ENCODE measurements at regions not wholly inside any gene's neighbourhood (a gene's known extent, or its start where the extent isn't known, plus 50 kb on each side); places are given as distances from the start of the nearest gene placed in this dataset.

DNA sequence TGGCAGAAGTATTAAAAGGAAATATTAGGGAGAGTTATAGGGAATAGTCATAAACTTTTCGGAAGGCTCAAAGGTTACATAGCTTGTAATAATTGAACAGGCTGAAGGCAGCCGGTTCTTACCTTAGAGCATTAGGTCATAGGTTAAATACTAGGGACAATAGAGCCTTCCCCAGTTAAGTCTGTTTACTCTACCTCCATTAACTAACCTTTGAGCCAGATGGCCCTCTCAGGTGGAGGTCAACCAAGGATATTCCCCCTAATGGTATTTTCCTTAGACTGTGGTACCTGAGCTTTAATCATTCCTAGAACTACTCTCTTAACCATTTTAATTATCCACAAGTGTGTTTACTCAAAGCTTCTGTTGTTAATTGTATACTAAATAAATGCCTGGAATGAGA lies 920.9 kb upstream of the PABPC4L start:
- ChIA-PET CTCF (no interaction called here), POLR2A (no interaction called here)
- H3K27me3 ChIP-seq (ENCODE audit: control insufficient read depth, insufficient read depth, low read length): no peaks in the 10 kb centered on the region
- TF ChIP-seq, protein P1, sequence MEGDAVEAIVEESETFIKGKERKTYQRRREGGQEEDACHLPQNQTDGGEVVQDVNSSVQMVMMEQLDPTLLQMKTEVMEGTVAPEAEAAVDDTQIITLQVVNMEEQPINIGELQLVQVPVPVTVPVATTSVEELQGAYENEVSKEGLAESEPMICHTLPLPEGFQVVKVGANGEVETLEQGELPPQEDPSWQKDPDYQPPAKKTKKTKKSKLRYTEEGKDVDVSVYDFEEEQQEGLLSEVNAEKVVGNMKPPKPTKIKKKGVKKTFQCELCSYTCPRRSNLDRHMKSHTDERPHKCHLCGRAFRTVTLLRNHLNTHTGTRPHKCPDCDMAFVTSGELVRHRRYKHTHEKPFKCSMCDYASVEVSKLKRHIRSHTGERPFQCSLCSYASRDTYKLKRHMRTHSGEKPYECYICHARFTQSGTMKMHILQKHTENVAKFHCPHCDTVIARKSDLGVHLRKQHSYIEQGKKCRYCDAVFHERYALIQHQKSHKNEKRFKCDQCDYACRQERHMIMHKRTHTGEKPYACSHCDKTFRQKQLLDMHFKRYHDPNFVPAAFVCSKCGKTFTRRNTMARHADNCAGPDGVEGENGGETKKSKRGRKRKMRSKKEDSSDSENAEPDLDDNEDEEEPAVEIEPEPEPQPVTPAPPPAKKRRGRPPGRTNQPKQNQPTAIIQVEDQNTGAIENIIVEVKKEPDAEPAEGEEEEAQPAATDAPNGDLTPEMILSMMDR (IDR thresholded peaks at IDR 0.05; ENCODE audit: low read depth, low read length): no peak
- no peak for DNase-seq (ENCODE audit: low read depth, low spot score)
- no peak overlapping the region for H3K4me3 ChIP-seq (ENCODE audit: low read depth, low read length)
- no peak overlapping the region for H3K27ac ChIP-seq (ENCODE audit: low read depth, low read length)
- no peaks in the 10 kb centered on the region for H3K9me3 ChIP-seq (ENCODE audit: control insufficient read depth, insufficient read depth, low read length)

DNA sequence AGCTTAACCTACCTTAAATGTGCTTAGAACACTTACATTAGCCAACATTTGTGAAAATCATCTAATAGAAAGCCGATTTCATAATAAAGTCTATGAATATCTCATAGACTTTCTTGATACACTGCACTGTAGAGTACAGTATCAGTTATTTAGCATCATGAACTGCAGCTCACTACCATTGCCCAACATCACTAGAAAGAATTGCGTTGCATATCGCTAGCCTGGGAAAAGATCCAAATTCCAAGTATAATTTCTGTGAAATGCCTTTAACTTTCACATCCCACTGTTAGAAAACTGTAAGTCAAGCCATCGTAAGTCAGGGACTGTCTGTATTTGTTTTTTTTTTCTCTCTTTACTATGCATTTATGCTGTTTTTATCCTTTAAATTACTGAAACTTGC lies 918.6 kb upstream of the PABPC4L start:
- no peak for DNase-seq (ENCODE audit: low read depth, low spot score)
- CTCF ChIA-PET: no interaction called here
- Histone ChIP-seq H3K27ac (ENCODE audit: low read depth, low read length) (no peak overlapping the region), H3K4me3 (ENCODE audit: low read depth, low read length) (no peak overlapping the region), H3K27me3 (ENCODE audit: control insufficient read depth, insufficient read depth, low read length) (no peaks in the 10 kb centered on the region), H3K9me3 (ENCODE audit: control insufficient read depth, insufficient read depth, low read length) (no peaks in the 10 kb centered on the region)
- TF ChIP-seq, protein P1 (IDR thresholded peaks at IDR 0.05; ENCODE audit: low read depth, low read length): no peak
- POLR2A ChIA-PET: no interaction called here

DNA sequence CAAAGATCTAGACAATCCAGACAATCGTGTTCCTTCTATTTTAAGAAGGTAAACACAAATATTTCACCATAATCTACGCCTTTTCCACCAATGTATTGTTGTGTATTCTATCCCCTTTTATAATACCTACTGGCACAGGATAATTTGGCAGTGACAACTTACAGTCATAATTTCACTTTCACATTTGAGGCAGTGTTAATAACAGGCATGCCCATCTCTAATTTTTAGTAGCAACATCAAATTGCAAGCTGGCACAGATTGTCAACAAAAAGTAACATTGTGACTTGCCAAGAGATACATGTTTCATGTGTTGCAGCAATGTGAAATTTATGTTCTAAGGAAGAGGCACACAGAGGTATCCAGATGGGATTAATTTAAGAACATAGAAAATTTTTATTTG lies 912.5 kb upstream of the PABPC4L start:
- ChIA-PET POLR2A (no interaction called here), CTCF (no interaction called here)
- no peak for DNase-seq (ENCODE audit: low read depth, low spot score)
- Histone ChIP-seq H3K27ac (ENCODE audit: low read depth, low read length) (no peak overlapping the region), H3K9me3 (ENCODE audit: control insufficient read depth, insufficient read depth, low read length) (no peaks in the 10 kb centered on the region), H3K4me3 (ENCODE audit: low read depth, low read length) (no peak overlapping the region), H3K27me3 (ENCODE audit: control insufficient read depth, insufficient read depth, low read length) (no peaks in the 10 kb centered on the region)
- TF ChIP-seq, protein P1 (IDR thresholded peaks at IDR 0.05; ENCODE audit: low read depth, low read length): no peak

DNA sequence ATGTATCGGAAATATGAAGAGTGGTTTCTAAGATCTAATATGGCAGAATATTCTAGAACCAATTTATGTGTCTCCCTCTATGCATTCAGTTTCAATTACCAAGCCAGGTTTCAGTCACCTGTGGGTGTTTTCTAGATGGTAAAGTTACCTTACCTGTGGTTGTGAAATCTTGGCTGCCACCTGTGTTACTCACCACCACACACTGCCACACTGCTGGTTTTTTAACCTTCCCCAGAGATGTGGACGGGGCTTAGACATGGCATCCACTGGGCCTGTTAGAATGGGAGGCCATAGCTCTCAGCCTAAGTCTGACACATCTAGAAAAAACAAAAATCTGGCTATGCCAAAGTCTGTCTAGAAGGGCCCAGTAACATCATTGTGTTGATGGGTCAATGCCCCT lies 896.5 kb upstream of the PABPC4L start:
- Histone ChIP-seq H3K4me3 (ENCODE audit: low read depth, low read length) (no peak overlapping the region), H3K9me3 (ENCODE audit: control insufficient read depth, insufficient read depth, low read length) (no peaks in the 10 kb centered on the region), H3K27me3 (ENCODE audit: control insufficient read depth, insufficient read depth, low read length) (no peaks in the 10 kb centered on the region), H3K27ac (ENCODE audit: low read depth, low read length) (no peak overlapping the region)
- POLR2A ChIA-PET: no interaction called here
- CTCF ChIA-PET: no interaction called here
- no peak for DNase-seq (ENCODE audit: low read depth, low spot score)
- TF ChIP-seq, protein P1 (IDR thresholded peaks at IDR 0.05; ENCODE audit: low read depth, low read length): no peak

DNA sequence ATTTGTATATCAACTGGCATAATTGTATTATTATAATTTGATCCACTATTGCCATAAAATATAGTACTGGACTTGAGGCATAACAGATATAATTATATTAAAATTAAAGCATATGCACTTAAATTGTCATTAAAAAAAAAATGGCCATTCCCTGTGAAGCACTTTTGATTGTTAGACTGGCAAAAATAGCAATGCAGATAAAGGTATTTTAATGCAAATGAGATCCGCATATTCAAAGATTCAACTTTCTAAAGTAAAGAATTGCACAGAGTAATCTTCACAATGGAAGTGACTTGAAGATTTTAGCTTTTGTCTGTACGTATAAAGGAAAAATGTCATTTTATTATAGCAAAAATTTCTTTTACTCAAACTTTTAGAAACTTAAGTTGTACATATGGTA lies 871.8 kb upstream of the PABPC4L start:
- Histone ChIP-seq H3K9me3 (ENCODE audit: control insufficient read depth, insufficient read depth, low read length) (no peaks in the 10 kb centered on the region), H3K4me3 (ENCODE audit: low read depth, low read length) (no peak overlapping the region), H3K27ac (ENCODE audit: low read depth, low read length) (no peak overlapping the region), H3K27me3 (ENCODE audit: control insufficient read depth, insufficient read depth, low read length) (no peaks in the 10 kb centered on the region)
- CTCF ChIA-PET: no interaction called here
- DNase-seq (ENCODE audit: low read depth, low spot score): no peak
- POLR2A ChIA-PET: no interaction called here
- TF ChIP-seq, protein P1 (IDR thresholded peaks at IDR 0.05; ENCODE audit: low read depth, low read length): no peak
